ENCODE measurements at regions not wholly inside any gene's neighbourhood (a gene's known extent, or its start where the extent isn't known, plus 50 kb on each side); places are given as distances from the start of the nearest gene placed in this dataset.

DNA sequence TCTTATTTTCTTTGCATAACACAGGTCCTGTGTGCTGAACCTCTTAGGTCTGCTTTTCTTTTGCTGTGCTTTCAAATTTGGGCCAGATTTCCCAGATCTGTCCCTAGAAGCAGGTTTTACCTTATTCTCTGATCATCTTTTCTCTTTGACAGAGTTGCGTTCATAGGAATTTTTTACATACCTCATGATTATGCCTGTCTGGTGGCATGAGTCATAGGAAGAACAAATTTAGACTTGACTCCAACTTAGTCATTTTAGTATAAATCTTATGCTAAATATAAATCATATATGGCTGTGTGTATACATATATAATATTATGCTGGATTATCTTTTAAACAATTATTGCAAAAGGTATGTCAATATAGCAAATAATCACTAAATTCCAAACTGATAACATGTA lies 1038.9 kb downstream of the GRM8 start:
- TF ChIP-seq, protein P1, sequence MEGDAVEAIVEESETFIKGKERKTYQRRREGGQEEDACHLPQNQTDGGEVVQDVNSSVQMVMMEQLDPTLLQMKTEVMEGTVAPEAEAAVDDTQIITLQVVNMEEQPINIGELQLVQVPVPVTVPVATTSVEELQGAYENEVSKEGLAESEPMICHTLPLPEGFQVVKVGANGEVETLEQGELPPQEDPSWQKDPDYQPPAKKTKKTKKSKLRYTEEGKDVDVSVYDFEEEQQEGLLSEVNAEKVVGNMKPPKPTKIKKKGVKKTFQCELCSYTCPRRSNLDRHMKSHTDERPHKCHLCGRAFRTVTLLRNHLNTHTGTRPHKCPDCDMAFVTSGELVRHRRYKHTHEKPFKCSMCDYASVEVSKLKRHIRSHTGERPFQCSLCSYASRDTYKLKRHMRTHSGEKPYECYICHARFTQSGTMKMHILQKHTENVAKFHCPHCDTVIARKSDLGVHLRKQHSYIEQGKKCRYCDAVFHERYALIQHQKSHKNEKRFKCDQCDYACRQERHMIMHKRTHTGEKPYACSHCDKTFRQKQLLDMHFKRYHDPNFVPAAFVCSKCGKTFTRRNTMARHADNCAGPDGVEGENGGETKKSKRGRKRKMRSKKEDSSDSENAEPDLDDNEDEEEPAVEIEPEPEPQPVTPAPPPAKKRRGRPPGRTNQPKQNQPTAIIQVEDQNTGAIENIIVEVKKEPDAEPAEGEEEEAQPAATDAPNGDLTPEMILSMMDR (IDR thresholded peaks at IDR 0.05; ENCODE audit: poor library complexity) = no peak
- TF ChIP-seq EZH2 (IDR thresholded peaks at IDR 0.05; ENCODE audit: borderline replicate concordance) = no peak

Measured in hepatocyte (in vitro differentiated cells).